HG03280 (cell line): ENCODE measurements at regions not wholly inside any gene's neighbourhood (a gene's known extent, or its start where the extent isn't known, plus 50 kb on each side); places are given as distances from the start of the nearest gene placed in this dataset.

Experiments used
- ATAC-seq: cut with Tn5 transposase; IDR thresholded peaks from one replicate; pipeline ENCODE4 v1.9.1; 2021; ENCODE audit warnings: mild to moderate bottlenecking, moderate library complexity; ENCODE audit not compliant: unreplicated experiment

GRCh38 chr1:55750628-55750995 is 535.4 kb upstream of the USP24 start:
- ATAC-seq, result no peak

- ATAC-seq, result no peak
Measured at GRCh38 chr1:55749975-55750627, 534.9 kb upstream of the USP24 start.

GRCh38 chr1:55747408-55747841 is 532.3 kb upstream of the USP24 start:
- no peak for ATAC-seq

- ATAC-seq, result no peak
Measured at GRCh38 chr1:55746710-55747109, 531.5 kb upstream of the USP24 start.

GRCh38 chr1:55741516-55741915 is 526.4 kb upstream of the USP24 start:
- ATAC-seq, result no peak

GRCh38 chr1:55735106-55735505 is 519.9 kb upstream of the USP24 start:
- no peak for ATAC-seq

- no peak for ATAC-seq
Measured at GRCh38 chr1:55726994-55727393, 511.8 kb upstream of the USP24 start.

- no peak for ATAC-seq
Measured at GRCh38 chr1:55725378-55725777, 510.2 kb upstream of the USP24 start.

- no peak for ATAC-seq
Measured at GRCh38 chr1:55724551-55725325, 509.6 kb upstream of the USP24 start.

GRCh38 chr1:55723001-55723400 is 507.8 kb upstream of the USP24 start:
- ATAC-seq, result no peak

- ATAC-seq, result no peak
Measured at GRCh38 chr1:55720261-55720660, 505.1 kb upstream of the USP24 start.

- ATAC-seq, result no peak
Measured at GRCh38 chr1:55718758-55719671, 503.9 kb upstream of the USP24 start.

- ATAC-seq, result no peak
Measured at GRCh38 chr1:55717111-55717510, 501.9 kb upstream of the USP24 start.

GRCh38 chr1:55716610-55717009 is 501.4 kb upstream of the USP24 start:
- ATAC-seq, result no peak

GRCh38 chr1:55716151-55716550 is 501.0 kb upstream of the USP24 start:
- ATAC-seq, result no peak

GRCh38 chr1:55714230-55714629 is 499.1 kb upstream of the USP24 start:
- no peak for ATAC-seq

- ATAC-seq, result no peak
Measured at GRCh38 chr1:55713516-55713915, 498.4 kb upstream of the USP24 start.

- no peak for ATAC-seq
Measured at GRCh38 chr1:55712148-55712547, 497.0 kb upstream of the USP24 start.

- no peak for ATAC-seq
Measured at GRCh38 chr1:55708781-55709180, 493.6 kb upstream of the USP24 start.

- no peak for ATAC-seq
Measured at GRCh38 chr1:55707846-55708245, 492.7 kb upstream of the USP24 start.

GRCh38 chr1:55707196-55707595 is 492.0 kb upstream of the USP24 start:
- ATAC-seq, result no peak

- no peak for ATAC-seq
Measured at GRCh38 chr1:55706397-55706796, 491.2 kb upstream of the USP24 start.
